ENCODE measurements at regions not wholly inside any gene's neighbourhood (a gene's known extent, or its start where the extent isn't known, plus 50 kb on each side); places are given as distances from the start of the nearest gene placed in this dataset.
A peak's percentile ranks its signal among the peaks of the same experiment; 100 is the strongest.

DNA sequence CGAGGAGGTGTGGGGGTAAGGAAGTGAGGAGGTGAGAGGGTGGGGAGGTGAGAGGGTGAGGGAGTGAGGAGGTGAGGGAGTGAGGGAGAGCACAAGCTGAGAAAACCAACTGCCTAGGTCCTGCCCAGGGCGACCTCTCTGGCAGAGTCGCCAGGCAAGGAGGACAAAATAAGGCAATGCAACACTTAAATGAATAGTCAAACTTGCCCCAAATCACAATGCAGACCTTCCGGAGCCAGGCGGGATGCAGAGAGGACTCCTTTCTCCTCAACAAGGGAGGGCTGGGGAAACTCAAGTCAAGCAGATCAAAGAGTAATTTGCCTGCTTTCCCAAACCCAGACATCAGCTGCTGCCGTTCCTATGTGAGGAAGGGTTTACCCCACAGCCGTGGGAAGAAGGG, 86.0 kb downstream of the CCDC185 start:
- Mint-ChIP-seq H3K4me3 (no peak overlapping the region), H3K27ac (ENCODE audit: unreplicated experiment) (no peak overlapping the region), H3K36me3 (ENCODE audit: low read depth) (no peaks in the 10 kb centered on the region), H3K9me3 (no peaks in the 10 kb centered on the region), H3K4me1 (no peaks in the 10 kb centered on the region), H3K27me3 (ENCODE audit: low read depth) (peaks cover 56% of the 10 kb centered on the region)
- TF ChIP-seq, protein P1, sequence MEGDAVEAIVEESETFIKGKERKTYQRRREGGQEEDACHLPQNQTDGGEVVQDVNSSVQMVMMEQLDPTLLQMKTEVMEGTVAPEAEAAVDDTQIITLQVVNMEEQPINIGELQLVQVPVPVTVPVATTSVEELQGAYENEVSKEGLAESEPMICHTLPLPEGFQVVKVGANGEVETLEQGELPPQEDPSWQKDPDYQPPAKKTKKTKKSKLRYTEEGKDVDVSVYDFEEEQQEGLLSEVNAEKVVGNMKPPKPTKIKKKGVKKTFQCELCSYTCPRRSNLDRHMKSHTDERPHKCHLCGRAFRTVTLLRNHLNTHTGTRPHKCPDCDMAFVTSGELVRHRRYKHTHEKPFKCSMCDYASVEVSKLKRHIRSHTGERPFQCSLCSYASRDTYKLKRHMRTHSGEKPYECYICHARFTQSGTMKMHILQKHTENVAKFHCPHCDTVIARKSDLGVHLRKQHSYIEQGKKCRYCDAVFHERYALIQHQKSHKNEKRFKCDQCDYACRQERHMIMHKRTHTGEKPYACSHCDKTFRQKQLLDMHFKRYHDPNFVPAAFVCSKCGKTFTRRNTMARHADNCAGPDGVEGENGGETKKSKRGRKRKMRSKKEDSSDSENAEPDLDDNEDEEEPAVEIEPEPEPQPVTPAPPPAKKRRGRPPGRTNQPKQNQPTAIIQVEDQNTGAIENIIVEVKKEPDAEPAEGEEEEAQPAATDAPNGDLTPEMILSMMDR (conservative IDR thresholded peaks at IDR 0.05) = no peak
- DNase-seq (ENCODE audit: low read depth, low spot score) = no peak

- no peaks in the 10 kb centered on the region for H3K4me1 Mint-ChIP-seq
- no peaks in the 10 kb centered on the region for H3K36me3 Mint-ChIP-seq (ENCODE audit: low read depth)
- no peak for DNase-seq (ENCODE audit: low read depth, low spot score)
- TF ChIP-seq, protein P1 (conservative IDR thresholded peaks at IDR 0.05) = no peak
- no peak overlapping the region for H3K4me3 Mint-ChIP-seq
- no peaks in the 10 kb centered on the region for H3K9me3 Mint-ChIP-seq
- H3K27me3 Mint-ChIP-seq (ENCODE audit: low read depth) = peaks cover 61% of the 10 kb centered on the region
- H3K27ac Mint-ChIP-seq (ENCODE audit: unreplicated experiment) = no peak overlapping the region
These were observed 86.7 kb downstream of the CCDC185 start for GRCh38 chr1:223479718-223480425.

GRCh38 chr1:223482132-223482531, 88.9 kb downstream of the CCDC185 start:
- no peak for DNase-seq (ENCODE audit: low read depth, low spot score)
- Mint-ChIP-seq H3K4me1 (no peaks in the 10 kb centered on the region), H3K36me3 (ENCODE audit: low read depth) (no peaks in the 10 kb centered on the region), H3K27me3 (ENCODE audit: low read depth) (peaks cover 61% of the 10 kb centered on the region), H3K4me3 (no peak overlapping the region), H3K9me3 (no peaks in the 10 kb centered on the region), H3K27ac (ENCODE audit: unreplicated experiment) (no peak overlapping the region)
- TF ChIP-seq, protein P1 (conservative IDR thresholded peaks at IDR 0.05) = no peak

GRCh38 chr1:223482766-223483165, 89.6 kb downstream of the CCDC185 start:
- Mint-ChIP-seq H3K9me3 (no peaks in the 10 kb centered on the region), H3K27me3 (ENCODE audit: low read depth) (peaks cover 61% of the 10 kb centered on the region), H3K4me1 (no peaks in the 10 kb centered on the region), H3K4me3 (no peak overlapping the region), H3K36me3 (ENCODE audit: low read depth) (no peaks in the 10 kb centered on the region), H3K27ac (ENCODE audit: unreplicated experiment) (no peak overlapping the region)
- DNase-seq (ENCODE audit: low read depth, low spot score) = no peak
- TF ChIP-seq, protein P1 (conservative IDR thresholded peaks at IDR 0.05) = no peak

GRCh38 chr1:223483511-223483910, 90.3 kb downstream of the CCDC185 start:
- no peaks in the 10 kb centered on the region for H3K36me3 Mint-ChIP-seq (ENCODE audit: low read depth)

More at GRCh38 chr1:223483511-223483910, 90.3 kb downstream of the CCDC185 start:
- H3K4me3 Mint-ChIP-seq = no peak overlapping the region
- H3K4me1 Mint-ChIP-seq = no peaks in the 10 kb centered on the region
- peak overlapping the region; percentile 7 for H3K27ac Mint-ChIP-seq (ENCODE audit: unreplicated experiment)
- no peak for DNase-seq (ENCODE audit: low read depth, low spot score)
- peaks cover 59% of the 10 kb centered on the region for H3K27me3 Mint-ChIP-seq (ENCODE audit: low read depth)
- no peaks in the 10 kb centered on the region for H3K9me3 Mint-ChIP-seq
- TF ChIP-seq, protein P1 (conservative IDR thresholded peaks at IDR 0.05) = no peak
